ENCODE measurements at regions not wholly inside any gene's neighbourhood (a gene's known extent, or its start where the extent isn't known, plus 50 kb on each side); places are given as distances from the start of the nearest gene placed in this dataset.

DNA sequence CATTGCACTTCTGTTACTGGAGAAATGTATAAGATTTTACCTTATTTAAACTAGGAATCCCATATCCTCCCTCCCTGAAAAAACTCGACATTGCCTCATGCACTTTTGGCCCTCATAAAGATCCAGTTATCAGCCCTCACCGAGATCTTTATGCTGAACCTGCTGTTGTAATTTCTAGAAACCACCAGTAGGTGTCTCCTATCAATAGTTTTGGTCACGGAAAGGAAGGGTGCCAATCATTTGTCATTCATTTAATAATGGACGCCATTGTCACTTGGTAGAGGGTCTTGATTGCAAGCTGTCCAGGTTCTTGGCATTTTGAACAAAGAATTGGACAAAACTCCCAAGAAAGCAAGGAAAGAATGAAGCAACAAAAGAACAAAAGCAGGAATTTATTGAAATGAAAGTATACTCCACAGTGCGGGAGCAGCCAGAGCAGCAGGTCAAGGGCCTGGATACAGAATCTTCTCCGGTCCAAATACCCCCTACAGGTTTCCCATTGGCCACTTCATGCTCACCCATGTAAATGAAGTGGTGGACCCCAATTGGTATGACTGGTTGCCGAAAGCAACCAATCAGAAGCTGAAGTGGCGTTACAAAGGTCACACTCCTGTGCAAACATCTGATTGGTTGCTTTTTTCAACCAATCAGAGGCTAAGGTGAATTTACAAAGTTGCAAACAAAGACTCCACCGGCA lies 524.3 kb downstream of the PSAT1 start:
- TF ChIP-seq, protein P1, sequence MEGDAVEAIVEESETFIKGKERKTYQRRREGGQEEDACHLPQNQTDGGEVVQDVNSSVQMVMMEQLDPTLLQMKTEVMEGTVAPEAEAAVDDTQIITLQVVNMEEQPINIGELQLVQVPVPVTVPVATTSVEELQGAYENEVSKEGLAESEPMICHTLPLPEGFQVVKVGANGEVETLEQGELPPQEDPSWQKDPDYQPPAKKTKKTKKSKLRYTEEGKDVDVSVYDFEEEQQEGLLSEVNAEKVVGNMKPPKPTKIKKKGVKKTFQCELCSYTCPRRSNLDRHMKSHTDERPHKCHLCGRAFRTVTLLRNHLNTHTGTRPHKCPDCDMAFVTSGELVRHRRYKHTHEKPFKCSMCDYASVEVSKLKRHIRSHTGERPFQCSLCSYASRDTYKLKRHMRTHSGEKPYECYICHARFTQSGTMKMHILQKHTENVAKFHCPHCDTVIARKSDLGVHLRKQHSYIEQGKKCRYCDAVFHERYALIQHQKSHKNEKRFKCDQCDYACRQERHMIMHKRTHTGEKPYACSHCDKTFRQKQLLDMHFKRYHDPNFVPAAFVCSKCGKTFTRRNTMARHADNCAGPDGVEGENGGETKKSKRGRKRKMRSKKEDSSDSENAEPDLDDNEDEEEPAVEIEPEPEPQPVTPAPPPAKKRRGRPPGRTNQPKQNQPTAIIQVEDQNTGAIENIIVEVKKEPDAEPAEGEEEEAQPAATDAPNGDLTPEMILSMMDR (IDR thresholded peaks at IDR 0.05; ENCODE audit: low read depth, low read length): peak; percentile 74
- TF ChIP-seq EZH2phosphoT487 (IDR thresholded peaks at IDR 0.05; ENCODE audit: low read depth): no peak
